Thoracic aorta (tissue), 2 donors: ENCODE measurements at regions not wholly inside any gene's neighbourhood (a gene's known extent, or its start where the extent isn't known, plus 50 kb on each side); places are given as distances from the start of the nearest gene placed in this dataset.
"Not testable (repeated sequence)": the region's sequence is repeated elsewhere in the genome, so short reads cannot be mapped to it uniquely, and the experiment has no call there.

Experiments used
- ATAC-seq: fragments of 150-250 bp; one replicate; pipeline ENCODE4 v1.8.0; 2017; ENCODE audit warnings: low read depth; ENCODE audit not compliant: insufficient number of reproducible peaks, low FRiP score
- DNase-seq: peaks from one replicate; pipeline ENCODE4 v3.0.0-alpha.2; 2020; ENCODE audit warnings: low spot score
- H3K27ac ChIP-seq, 2 donors: fragments of 200-600 bp; sonication (generic); 1 replicate in 1 of 2; 2 replicates in 1 of 2; pipeline ENCODE4 v1.5.1; 2016; ENCODE audit warnings: mild to moderate bottlenecking in 2 of 2, moderate library complexity in 2 of 2
- H3K27me3 ChIP-seq: fragments of 200-600 bp; sonication (generic); replicated peaks from 2 replicates; pipeline ENCODE4 v1.6.0; 2016; ENCODE audit warnings: mild to moderate bottlenecking; ENCODE audit not compliant: insufficient read depth
- H3K36me3 ChIP-seq: fragments of 200-600 bp; sonication (generic); one replicate; pipeline ENCODE4 v1.5.1; 2016
- H3K4me1 ChIP-seq, 2 donors: fragments of 200-600 bp; sonication (generic); 1 replicate in 1 of 2; 2 replicates in 1 of 2; pipeline versions ENCODE4 v1.5.1 to v1.6.0; 2016; ENCODE audit warnings: low read depth in 2 of 2, mild to moderate bottlenecking in 1 of 2; ENCODE audit not compliant: control insufficient read depth in 1 of 2
- H3K4me3 ChIP-seq: fragments of 200-600 bp; sonication (generic); 2 replicates; pipeline ENCODE4 v1.5.1; 2016; ENCODE audit warnings: mild to moderate bottlenecking
- H3K9me3 ChIP-seq: fragments of 200-600 bp; sonication (generic); 2 replicates; pipeline ENCODE4 v1.5.1; 2016
- TF ChIP-seq, protein P1 (sequence below): fragments of 200-600 bp; sonication (generic); IDR thresholded peaks from one replicate; pipeline ENCODE4 v1.5.1; 2019; ENCODE audit warnings: antibody characterized with exemption

DNA sequence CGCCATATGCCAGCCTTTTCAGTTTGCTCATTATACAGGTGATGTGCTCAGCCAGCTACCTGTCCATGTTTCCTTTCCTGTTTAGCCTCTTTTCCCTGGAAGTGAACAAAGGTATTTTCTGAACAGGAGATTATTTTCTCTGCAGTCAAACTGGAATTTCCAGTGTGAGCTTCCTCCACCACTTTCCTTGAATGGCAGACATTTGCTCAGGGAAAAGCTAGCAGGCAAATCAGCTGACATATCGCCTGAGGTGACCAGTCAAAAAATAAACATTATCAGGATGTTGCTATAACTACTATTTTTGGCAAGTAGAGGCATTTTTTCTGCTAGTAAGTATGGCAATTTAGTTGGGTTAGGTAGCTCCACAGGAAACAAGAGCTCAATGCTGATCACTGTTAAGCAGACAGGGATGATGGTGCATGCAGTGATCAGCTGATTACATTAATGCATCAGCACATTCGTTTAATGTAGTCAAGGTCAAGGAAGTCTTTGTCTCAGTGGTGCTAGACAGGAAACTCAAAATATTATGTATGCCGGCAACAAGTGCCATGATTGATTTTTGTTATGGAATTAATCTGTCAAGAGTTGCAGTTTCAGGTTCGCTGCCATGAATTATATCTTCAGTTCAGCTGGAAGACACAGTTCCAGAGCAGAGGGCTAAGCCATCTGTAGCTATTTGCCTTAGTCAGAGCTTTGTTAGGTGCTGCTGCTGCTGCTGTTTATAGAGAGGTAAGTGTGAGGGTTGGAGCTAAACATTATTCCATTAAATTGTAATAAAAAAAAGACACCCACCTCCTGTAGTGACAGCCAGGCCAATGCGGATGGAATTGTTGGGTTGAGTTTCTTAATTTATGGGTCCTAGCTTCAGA, 179.7 kb upstream of the ST6GALNAC5 start:
- TF ChIP-seq, protein P1, sequence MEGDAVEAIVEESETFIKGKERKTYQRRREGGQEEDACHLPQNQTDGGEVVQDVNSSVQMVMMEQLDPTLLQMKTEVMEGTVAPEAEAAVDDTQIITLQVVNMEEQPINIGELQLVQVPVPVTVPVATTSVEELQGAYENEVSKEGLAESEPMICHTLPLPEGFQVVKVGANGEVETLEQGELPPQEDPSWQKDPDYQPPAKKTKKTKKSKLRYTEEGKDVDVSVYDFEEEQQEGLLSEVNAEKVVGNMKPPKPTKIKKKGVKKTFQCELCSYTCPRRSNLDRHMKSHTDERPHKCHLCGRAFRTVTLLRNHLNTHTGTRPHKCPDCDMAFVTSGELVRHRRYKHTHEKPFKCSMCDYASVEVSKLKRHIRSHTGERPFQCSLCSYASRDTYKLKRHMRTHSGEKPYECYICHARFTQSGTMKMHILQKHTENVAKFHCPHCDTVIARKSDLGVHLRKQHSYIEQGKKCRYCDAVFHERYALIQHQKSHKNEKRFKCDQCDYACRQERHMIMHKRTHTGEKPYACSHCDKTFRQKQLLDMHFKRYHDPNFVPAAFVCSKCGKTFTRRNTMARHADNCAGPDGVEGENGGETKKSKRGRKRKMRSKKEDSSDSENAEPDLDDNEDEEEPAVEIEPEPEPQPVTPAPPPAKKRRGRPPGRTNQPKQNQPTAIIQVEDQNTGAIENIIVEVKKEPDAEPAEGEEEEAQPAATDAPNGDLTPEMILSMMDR: no peak
- DNase-seq: no peak
- H3K9me3 ChIP-seq: no peaks in the 10 kb centered on the region
- peaks cover 0 to 5% of the 10 kb centered on the region in 2 donors for H3K4me1 ChIP-seq
- H3K4me3 ChIP-seq: no peak overlapping the region
- ATAC-seq: no peak
- no peak overlapping the region for H3K27ac ChIP-seq
- no peaks in the 10 kb centered on the region for H3K27me3 ChIP-seq
- no peaks in the 10 kb centered on the region for H3K36me3 ChIP-seq

DNA sequence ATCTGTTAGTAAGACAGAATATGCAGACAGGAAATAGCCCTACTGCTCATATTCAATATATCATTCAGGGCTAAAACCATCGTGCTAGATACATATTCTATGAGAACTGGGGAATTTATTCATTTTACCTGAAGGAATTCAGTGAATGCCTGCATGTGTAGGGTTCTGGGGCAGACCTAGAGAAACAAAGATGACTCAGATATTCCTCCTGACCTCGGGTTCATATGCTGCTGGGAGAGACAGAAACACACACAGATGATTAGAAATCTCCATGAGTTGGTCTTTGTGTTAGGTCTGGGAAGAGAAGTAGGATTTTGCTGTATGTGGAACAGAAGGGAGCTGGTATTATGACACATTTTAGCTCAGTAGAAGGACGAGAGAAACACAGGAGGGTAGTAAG, 176.5 kb upstream of the ST6GALNAC5 start:
- ATAC-seq: no peak
- no peak overlapping the region for H3K27ac ChIP-seq
- TF ChIP-seq, protein P1: no peak
- H3K36me3 ChIP-seq: no peaks in the 10 kb centered on the region
- no peak overlapping the region for H3K4me3 ChIP-seq
- H3K4me1 ChIP-seq: peaks cover 0 to 5% of the 10 kb centered on the region in 2 donors
- DNase-seq: no peak
- no peaks in the 10 kb centered on the region for H3K27me3 ChIP-seq
- no peaks in the 10 kb centered on the region for H3K9me3 ChIP-seq

- H3K9me3 ChIP-seq: no peaks in the 10 kb centered on the region
- DNase-seq (no peak), ATAC-seq (no peak)
- TF ChIP-seq, protein P1: no peak
- no peaks in the 10 kb centered on the region for H3K4me1 ChIP-seq
- no peaks in the 10 kb centered on the region for H3K36me3 ChIP-seq
- no peaks in the 10 kb centered on the region for H3K27me3 ChIP-seq
- H3K27ac ChIP-seq: no peak overlapping the region
- no peak overlapping the region for H3K4me3 ChIP-seq
Measured at GRCh38 chr1:76695535-76695934, 171.7 kb upstream of the ST6GALNAC5 start.

- Histone ChIP-seq H3K27ac (no peak overlapping the region), H3K27me3 (no peaks in the 10 kb centered on the region), H3K9me3 (no peaks in the 10 kb centered on the region), H3K4me1 (no peaks in the 10 kb centered on the region), H3K36me3 (no peaks in the 10 kb centered on the region), H3K4me3 (no peak overlapping the region)
- DNase-seq (no peak), ATAC-seq (no peak)
- TF ChIP-seq, protein P1: no peak
Measured at GRCh38 chr1:76697361-76697760, 169.9 kb upstream of the ST6GALNAC5 start.

- H3K36me3 ChIP-seq, H3K27me3 ChIP-seq, H3K9me3 ChIP-seq, H3K27ac ChIP-seq, ATAC-seq, H3K4me1 ChIP-seq, H3K4me3 ChIP-seq, DNase-seq: not testable (repeated sequence)
Measured at GRCh38 chr1:76699646-76700045, 167.6 kb upstream of the ST6GALNAC5 start.

DNA sequence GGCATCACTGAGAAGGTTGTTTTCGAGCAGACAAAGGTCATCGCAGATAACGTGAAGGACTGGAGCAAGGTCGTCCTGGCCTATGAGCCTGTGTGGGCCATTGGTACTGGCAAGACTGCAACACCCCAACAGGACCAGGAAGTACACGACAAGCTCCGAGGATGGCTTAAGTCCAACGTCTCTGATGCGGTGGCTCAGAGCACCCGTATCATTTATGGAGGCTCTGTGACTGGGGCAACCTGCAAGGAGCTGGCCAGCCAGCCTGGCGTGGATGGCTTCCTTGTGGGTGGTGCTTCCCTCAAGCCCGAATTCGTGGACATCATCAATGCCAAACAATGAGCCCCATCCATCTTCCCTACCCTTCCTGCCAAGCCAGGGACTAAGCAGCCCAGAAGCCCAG, 167.1 kb upstream of the ST6GALNAC5 start:
- ATAC-seq, H3K4me1 ChIP-seq, H3K9me3 ChIP-seq, H3K4me3 ChIP-seq, H3K27ac ChIP-seq, H3K27me3 ChIP-seq, DNase-seq, H3K36me3 ChIP-seq: not testable (repeated sequence)
